ENCODE measurements at regions not wholly inside any gene's neighbourhood (a gene's known extent, or its start where the extent isn't known, plus 50 kb on each side); places are given as distances from the start of the nearest gene placed in this dataset.

DNA sequence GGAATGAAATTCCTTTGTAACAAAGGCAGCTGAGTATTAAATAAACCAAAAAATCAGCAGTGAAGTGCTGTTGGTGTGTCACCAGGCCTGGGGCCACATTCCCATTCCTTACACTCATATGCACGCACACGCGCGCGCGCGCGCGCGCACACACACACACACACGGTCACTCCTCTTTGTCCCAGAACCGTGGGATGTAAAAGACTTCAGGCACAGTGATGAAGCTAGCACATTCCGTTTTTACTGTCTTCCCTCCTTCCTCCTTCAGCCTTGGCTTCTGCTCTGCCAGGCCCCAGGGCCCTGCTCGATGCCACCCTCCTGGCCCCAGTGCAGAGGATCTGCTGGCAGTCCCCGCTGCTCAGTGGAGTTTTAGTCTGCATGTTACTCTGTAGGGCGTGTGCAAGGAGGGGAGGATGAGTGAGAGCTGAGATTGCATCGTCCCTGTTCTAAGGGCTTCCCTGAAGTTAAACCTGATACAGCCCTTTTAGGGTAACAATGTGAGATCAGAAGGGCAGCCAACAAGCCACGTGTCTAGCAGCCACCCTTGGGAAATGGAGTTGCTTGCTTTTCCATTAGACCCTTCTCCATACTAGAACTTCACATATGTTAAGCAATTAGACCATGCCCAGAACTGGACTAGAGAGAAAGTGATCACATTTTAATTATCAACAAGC lies 71.7 kb upstream of the WDR26 start:
- TF ChIP-seq CTCF (IDR thresholded peaks at IDR 0.05) = no peak
- TF ChIP-seq POLR2A (IDR thresholded peaks at IDR 0.05) = no peak
